ENCODE measurements at regions not wholly inside any gene's neighbourhood (a gene's known extent, or its start where the extent isn't known, plus 50 kb on each side); places are given as distances from the start of the nearest gene placed in this dataset.

DNA sequence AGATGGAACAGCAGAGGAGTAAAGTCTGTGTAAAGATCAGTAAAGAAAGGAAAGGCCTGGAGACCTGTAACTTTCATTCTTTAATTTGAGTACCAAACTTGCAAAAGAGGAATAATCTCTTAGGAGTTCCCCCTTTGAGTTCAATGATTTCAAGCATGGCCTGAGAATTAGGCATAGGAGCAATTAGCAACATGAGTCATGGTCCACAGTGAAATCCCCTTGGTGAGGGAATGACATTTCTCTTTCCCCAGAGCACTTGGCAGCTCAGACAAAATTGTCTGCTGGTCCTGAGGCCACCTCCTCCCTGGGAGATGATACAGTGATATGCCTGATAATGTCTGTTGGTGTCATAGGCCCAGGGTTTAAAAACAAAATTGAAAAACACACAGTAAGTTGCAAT lies 81.4 kb upstream of the CRBN start:
- no peaks in the 10 kb centered on the region for H3K4me1 ChIP-seq
- H3K36me3 ChIP-seq = no peaks in the 10 kb centered on the region
- no peak overlapping the region for H3K4me3 ChIP-seq
- TF ChIP-seq, protein P1, sequence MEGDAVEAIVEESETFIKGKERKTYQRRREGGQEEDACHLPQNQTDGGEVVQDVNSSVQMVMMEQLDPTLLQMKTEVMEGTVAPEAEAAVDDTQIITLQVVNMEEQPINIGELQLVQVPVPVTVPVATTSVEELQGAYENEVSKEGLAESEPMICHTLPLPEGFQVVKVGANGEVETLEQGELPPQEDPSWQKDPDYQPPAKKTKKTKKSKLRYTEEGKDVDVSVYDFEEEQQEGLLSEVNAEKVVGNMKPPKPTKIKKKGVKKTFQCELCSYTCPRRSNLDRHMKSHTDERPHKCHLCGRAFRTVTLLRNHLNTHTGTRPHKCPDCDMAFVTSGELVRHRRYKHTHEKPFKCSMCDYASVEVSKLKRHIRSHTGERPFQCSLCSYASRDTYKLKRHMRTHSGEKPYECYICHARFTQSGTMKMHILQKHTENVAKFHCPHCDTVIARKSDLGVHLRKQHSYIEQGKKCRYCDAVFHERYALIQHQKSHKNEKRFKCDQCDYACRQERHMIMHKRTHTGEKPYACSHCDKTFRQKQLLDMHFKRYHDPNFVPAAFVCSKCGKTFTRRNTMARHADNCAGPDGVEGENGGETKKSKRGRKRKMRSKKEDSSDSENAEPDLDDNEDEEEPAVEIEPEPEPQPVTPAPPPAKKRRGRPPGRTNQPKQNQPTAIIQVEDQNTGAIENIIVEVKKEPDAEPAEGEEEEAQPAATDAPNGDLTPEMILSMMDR (IDR thresholded peaks at IDR 0.05) = no peak
- no peak overlapping the region for H3K27ac ChIP-seq
- no peak for DNase-seq (ENCODE audit: low spot score in 2 of 2)
- no peaks in the 10 kb centered on the region for H3K9me3 ChIP-seq
- intact Hi-C loops (cut with DNase I) = no loop called here
- no peaks in the 10 kb centered on the region for H3K27me3 ChIP-seq

DNA sequence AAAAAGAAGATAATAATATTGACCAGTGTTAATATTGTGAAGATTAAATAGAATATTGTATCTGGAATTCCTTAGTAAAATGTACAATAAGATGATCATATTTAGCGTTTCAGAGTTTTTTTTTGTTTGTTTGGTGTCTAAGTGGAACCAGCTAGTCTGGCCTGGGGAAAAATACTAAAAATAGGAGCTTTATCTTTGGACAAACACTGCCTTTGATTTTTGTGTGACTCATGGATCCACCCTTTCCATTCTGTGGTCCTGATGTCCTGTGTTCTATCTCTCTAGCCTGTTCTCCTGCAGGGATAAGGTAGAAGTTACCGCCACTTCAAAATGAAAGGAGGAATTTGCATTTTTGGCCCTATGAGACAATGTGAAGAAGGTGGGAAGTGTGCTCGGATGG lies 79.7 kb upstream of the CRBN start:
- Histone ChIP-seq H3K27ac (no peak overlapping the region), H3K9me3 (no peaks in the 10 kb centered on the region), H3K4me1 (no peaks in the 10 kb centered on the region), H3K4me3 (no peak overlapping the region), H3K36me3 (no peaks in the 10 kb centered on the region), H3K27me3 (no peaks in the 10 kb centered on the region)
- intact Hi-C loops (cut with DNase I) = no loop called here
- DNase-seq (ENCODE audit: low spot score in 2 of 2) = no peak
- TF ChIP-seq, protein P1 (IDR thresholded peaks at IDR 0.05) = no peak

DNA sequence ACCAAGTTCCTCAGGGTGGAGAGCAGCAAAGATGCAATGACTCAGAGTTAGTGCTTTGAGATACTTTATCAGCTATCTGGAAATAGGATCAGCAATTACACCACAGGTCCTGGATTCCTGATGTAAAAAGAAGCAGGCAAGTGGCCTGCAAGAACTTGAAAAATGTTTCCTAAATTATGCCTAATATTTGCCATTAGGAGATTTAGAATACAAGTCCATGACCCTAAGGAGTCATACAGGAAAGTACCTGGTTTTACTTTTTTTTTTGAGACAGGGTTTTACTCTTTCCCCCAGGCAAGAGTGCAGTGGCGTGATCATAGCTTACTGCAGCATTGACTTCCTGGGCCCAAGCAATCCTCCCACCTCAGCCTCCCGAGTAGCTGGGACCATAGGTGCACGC lies 78.8 kb upstream of the CRBN start:
- Histone ChIP-seq H3K27me3 (no peaks in the 10 kb centered on the region), H3K36me3 (no peaks in the 10 kb centered on the region), H3K4me3 (no peak overlapping the region), H3K9me3 (no peaks in the 10 kb centered on the region), H3K27ac (no peak overlapping the region), H3K4me1 (no peaks in the 10 kb centered on the region)
- intact Hi-C loops (cut with DNase I) = no loop called here
- DNase-seq (ENCODE audit: low spot score in 2 of 2) = no peak
- TF ChIP-seq, protein P1 (IDR thresholded peaks at IDR 0.05) = no peak

DNA sequence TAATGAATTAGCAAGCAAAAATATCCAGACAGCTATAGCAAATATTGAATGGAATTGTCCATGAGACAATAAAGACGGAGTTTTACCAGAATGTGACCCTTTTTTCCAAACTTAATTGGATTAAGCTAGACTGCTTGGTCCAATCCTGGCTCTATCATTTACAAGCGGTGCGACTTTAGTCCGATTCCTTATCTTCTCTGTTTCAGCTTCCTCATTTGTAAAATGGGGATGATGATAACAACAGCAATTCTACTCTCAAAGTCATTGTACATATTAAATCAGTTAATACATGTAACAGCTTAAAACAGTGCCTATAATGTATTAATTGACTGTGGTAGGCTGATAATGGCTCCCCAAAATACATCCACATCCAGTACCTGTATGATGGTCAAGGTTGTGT lies 62.1 kb upstream of the CRBN start:
- no peaks in the 10 kb centered on the region for H3K9me3 ChIP-seq
- no peaks in the 10 kb centered on the region for H3K36me3 ChIP-seq
- no peak overlapping the region for H3K4me3 ChIP-seq
- DNase-seq (ENCODE audit: low spot score in 2 of 2) = no peak
- TF ChIP-seq, protein P1 (IDR thresholded peaks at IDR 0.05) = no peak
- intact Hi-C loops (cut with DNase I) = no loop called here
- no peak overlapping the region for H3K27ac ChIP-seq
- H3K4me1 ChIP-seq = no peaks in the 10 kb centered on the region
- no peaks in the 10 kb centered on the region for H3K27me3 ChIP-seq

DNA sequence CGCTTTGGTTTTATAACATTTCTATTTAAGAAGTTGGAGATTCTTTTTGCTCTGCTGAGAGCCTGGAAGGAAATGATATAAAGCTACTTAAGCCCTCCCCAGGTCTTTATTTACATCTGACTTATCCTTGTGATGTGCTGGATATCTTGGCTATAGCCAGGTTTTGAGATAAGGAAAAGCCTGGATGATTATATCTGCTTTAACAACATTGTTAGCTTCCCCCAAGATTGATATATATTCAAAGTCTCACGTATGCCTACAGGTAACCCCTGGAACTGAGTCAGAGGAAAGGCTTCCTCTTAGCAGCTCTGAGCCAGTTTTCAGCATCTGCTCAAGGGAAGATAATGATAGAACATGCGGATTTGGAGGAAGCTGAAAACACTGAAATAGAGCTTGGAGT lies 61.5 kb upstream of the CRBN start:
- H3K27me3 ChIP-seq = no peaks in the 10 kb centered on the region
- no peaks in the 10 kb centered on the region for H3K4me1 ChIP-seq
- TF ChIP-seq, protein P1 (IDR thresholded peaks at IDR 0.05) = no peak
- no peak overlapping the region for H3K4me3 ChIP-seq
- no peaks in the 10 kb centered on the region for H3K9me3 ChIP-seq
- no peak overlapping the region for H3K27ac ChIP-seq
- H3K36me3 ChIP-seq = no peaks in the 10 kb centered on the region
- no peak for DNase-seq (ENCODE audit: low spot score in 2 of 2)
- intact Hi-C loops (cut with DNase I) = no loop called here

DNA sequence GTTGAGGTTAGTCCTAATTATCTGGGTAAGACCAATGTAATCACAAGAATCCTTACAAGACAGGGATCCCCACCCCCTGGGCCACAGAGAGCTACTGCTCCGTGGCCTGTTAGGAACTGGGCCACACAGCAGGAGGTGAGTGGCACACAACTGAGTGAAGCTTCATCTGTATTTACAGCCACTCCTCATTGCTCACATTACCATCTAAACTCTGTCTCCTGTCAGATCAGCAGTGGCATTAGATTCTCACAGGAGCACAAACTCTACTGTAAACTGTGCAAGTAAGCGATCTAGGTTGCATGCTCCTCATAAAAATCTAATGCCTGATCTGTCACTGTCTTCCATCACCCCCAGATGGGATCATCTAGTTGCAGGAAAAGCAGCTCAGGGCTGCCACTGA lies 58.5 kb upstream of the CRBN start:
- Histone ChIP-seq H3K4me1 (no peaks in the 10 kb centered on the region), H3K4me3 (no peak overlapping the region), H3K36me3 (no peaks in the 10 kb centered on the region), H3K27ac (no peak overlapping the region), H3K27me3 (no peaks in the 10 kb centered on the region), H3K9me3 (no peaks in the 10 kb centered on the region)
- TF ChIP-seq, protein P1 (IDR thresholded peaks at IDR 0.05) = no peak
- intact Hi-C loops (cut with DNase I) = no loop called here
- DNase-seq (ENCODE audit: low spot score in 2 of 2) = no peak
